Fibroblast of skin of back (primary cell): ENCODE measurements at regions not wholly inside any gene's neighbourhood (a gene's known extent, or its start where the extent isn't known, plus 50 kb on each side); places are given as distances from the start of the nearest gene placed in this dataset.

ENCODE experiments used
- DNase-seq: peaks from one replicate; pipeline ENCODE4 v3.0.0-alpha.2; 2013

DNA sequence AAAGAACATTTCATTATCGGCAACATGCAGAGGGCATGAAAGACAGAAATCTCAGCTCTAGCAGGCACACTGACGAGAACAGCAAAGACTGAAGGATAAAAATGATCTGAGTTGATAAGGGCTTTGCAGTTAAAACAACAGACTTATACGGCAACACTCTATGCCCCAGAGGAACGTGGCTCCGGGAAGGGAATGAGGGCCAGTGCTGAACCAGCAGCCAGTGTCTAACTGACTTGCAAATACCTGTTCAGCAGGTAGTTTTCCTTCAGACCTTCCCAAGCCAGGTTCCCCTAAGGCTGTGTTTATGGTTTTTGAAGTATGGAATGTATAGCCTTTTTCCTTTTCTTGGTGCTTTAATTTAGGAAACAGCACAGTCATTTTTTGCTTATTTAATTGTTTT, 121.3 kb upstream of the CDH18 start:
- no peak for DNase-seq

DNA sequence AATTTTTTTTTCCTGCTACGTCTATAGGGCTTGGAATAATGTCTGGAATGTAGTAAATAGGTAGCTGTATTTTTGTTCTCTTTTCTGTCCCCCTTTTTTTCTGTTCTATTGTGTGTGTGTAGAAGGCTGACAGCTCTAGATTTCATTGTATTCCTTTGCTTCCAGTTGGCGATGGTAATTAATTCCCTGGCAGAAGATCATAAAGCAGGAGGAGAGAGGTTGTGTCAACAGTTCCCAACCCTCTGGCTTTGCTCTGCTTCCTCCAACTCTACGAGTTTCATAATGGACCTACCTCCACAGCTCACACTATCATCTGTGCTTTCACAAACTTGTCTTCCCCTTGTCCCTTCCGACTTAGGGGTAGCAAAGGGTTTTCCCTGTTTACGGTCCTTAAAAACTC, 117.9 kb upstream of the CDH18 start:
- no peak for DNase-seq

DNA sequence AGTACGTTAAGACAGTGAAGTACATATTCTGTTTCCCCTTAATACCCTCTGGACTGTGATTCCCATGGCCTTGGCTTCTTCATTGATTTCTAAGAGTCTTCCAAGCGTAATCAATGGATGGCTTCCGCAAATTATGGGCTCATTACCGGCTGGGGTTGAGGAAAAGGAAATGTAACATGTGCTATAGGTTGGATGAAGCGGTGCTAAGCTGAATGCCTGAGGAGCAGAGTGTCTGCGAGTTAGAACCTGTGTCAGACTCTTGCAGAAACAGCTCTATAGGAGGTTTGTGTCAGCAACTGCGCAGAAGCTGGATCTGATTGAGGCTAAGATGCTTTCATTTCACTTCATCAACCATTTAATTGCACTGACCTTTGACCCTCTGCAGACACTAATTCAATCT, 114.3 kb upstream of the CDH18 start:
- no peak for DNase-seq

DNA sequence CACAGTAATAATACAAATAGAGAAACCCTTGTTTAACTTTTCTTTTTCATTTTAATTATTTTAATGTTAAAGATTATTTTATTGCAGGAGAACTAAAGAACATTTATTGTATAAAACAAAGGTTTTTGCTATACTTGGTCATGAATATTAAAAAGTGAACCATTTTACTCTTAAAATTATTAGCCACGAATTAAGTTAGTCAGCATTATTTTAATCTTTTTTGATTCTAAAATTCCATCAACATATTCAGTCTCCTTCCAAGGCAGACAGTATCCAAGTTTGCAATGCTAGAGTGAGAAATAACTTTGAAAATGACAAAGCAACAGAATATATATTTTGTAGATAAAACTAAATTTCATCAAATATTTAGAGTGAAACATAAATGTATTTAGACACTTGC, 110.7 kb upstream of the CDH18 start:
- DNase-seq = no peak

DNA sequence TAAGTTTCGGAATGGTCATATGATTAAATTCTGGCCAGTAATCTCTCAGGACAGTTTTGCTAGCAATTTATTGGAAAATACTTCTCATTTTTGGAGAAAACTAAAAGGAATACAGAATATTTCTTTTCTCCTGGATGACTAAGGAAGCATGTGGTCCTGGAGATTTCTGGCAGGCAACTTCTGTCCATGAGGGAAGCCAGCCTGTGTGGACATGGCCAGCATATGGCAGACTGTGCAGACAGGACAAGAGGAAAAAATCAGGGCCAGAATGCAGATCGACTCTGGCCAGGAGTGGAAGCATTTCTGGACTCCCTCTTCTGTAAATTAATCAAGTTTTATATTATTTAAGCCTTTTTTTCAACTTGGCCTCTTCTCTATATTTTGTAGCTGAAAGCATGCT, 100.4 kb upstream of the CDH18 start:
- no peak for DNase-seq

DNA sequence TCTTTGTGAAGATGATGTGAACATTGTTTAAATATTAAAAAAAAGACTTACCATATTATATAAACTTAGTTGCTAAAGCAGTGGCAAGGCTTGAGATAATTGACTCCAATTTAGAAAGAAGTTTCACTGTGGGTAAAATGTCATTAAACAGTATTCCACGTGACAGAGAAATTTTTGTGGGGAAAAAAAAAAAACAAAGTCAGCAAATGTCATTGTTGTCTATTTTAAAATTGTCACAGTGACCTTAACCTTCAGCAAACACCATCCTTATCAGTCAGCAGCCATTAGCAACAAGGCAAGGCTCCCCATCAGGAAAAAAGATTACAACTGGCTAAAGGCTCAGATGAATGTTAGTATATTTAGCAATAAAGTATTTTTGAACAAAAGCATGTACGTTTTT, 99.3 kb upstream of the CDH18 start:
- DNase-seq = no peak

DNA sequence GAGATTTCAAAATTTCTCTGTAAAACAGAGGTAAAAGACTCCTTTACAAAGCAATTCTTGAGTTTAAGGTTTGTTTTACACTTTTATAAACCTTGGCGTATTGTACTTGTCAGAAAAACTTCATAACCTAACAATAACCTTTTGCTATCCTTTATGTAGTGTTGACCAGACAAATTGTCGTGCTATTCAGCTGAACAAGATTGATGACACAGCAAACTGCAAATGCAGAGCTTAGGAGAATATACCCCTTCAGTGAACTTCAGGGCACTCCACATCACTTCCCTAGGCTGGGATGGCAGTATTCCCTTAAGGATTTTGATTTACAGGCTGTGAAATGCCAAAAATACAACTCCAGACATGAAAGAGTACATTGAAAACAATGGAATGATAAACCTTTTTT, 89.2 kb upstream of the CDH18 start:
- no peak for DNase-seq

DNA sequence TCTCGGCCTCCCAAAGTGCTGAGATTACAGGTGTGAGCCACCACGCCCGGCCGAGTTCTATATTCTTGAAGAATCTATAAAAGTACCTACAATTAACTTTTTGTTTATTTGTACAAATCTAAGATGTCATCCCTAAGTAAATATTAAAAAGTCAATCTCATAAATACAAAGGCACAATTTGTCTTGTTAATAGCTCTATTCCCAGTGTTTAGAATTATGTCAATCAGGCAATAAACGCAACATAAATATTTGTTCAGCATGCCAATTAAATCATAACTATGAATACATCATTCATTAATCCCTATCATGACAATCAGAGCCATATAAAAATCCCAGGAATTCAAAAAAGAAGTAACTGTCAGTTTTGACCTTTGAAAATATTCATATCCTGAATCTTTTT, 68.9 kb upstream of the CDH18 start:
- no peak for DNase-seq

DNA sequence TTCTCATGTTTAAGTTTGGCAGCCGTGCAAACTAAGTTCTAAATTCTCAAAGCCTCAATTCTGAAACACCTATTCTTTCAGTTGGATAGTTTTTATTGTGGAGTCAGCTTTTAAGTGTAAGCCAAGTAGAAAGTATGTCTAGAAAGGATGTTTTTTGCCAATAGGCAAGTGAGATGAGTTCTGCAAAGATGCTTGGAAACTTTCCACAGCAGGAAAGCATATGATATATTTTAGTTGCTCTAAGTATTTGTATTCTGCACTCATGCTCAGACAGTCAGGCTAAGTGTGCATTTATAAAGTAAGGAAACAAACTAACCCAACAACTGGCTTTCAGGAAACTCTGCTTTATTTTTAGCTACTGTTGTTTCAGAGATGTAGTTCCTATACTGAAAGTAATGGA, 67.3 kb upstream of the CDH18 start:
- no peak for DNase-seq

DNA sequence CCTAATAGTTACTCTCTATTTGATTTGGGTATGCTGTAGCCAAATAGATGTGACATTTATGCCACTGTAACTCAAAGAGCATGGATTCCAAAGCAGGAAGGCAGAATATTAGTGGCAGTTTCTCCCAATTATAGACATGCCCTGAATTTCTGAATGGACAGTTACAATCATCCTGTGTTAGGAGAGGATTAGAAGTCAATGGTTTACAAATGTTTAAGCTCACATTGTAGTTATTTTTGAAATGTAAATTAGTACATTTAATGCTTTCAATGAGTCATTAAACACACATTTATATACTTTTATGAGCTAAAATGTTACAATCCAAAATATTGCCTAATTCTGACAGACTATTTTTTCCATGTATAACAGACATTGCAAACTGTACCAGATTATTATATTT, 62.3 kb upstream of the CDH18 start:
- no peak for DNase-seq

DNA sequence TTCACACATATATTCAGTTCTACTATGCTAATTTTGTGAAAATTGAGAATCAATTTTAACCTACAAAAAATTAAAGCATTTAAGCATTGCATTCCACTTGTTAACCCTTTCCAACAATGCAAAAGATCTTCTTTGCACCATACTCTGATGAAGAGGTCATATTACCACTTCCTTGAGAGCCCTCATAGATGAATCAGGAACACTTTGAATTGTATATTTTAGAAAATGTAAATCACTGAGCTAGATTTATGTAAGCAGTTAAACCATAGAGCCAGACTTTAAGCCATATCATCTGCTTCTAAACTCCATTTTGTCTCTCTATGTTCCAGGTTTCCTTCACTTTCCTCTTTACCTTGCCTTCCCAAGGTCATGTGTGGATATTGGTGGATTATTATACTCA, 56.5 kb upstream of the CDH18 start:
- no peak for DNase-seq

DNA sequence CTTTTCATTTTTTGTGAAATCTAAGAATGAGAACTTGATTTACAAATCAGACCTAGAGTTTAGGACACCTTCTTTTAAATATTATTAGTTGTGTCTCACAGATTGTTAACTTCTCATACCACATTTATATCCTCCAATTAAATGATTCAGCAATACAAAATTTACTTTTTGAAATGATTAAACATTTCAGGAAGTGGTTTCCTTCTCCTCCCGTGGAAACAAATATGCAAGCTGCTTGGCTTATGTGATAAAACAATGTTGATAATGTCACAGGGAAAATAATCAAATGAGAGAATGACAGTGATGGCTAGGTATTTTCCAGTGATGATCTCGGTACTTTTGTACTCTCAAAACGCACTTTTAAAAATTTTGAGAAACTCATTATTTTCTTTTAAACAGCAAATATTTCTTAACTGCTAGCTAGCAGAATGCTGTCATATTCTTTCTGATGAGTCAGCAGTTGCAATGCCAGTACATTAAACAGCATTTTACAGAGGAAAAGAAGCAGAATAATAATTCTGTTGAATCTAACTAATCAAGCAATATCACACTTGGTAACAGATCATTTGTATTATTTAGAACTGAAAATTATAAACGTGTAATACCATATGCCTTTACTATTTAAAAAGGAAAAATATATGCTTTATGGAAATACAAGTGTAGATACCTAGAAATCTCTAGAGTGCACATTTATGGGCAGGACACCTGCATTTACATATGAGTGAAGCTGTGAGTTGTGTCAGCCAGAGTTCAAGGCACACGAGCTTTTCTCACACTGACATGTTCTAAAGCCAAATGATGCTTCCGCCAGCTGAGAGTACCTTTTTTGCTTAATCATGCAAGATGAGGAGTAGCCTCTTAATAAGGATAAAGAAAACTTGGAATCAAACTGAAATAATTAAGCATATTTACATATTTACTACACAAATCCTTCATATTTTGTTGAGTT, 53.6 kb upstream of the CDH18 start:
- peak; percentile 8 for DNase-seq

DNA sequence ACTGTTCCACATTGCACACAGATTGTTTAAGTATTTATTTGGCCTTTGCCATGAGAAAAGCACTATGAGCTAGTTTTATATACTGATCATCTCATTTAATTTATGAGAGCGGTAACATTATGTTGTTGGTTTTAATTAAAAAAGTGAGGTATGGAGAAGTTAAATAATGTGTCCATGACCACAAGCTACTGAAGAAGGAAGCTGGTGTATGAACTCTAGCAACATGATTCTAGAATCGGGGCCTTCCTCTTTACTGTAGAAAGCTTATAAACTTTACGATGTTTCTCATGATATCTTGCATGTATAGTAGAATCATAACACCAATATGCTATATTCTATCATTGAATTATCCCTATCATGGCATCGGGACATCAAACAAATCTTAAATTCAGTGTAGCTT, 52.9 kb upstream of the CDH18 start:
- DNase-seq = no peak
